GM18868 (cell line): ENCODE measurements at regions not wholly inside any gene's neighbourhood (a gene's known extent, or its start where the extent isn't known, plus 50 kb on each side); places are given as distances from the start of the nearest gene placed in this dataset.
"Not testable (repeated sequence)": the region's sequence is repeated elsewhere in the genome, so short reads cannot be mapped to it uniquely, and the experiment has no call there.

Source experiments
- ATAC-seq: cut with Tn5 transposase; IDR thresholded peaks from one replicate; pipeline ENCODE4 v1.9.1; 2021; ENCODE audit warnings: mild to moderate bottlenecking, moderate library complexity; ENCODE audit not compliant: unreplicated experiment

DNA sequence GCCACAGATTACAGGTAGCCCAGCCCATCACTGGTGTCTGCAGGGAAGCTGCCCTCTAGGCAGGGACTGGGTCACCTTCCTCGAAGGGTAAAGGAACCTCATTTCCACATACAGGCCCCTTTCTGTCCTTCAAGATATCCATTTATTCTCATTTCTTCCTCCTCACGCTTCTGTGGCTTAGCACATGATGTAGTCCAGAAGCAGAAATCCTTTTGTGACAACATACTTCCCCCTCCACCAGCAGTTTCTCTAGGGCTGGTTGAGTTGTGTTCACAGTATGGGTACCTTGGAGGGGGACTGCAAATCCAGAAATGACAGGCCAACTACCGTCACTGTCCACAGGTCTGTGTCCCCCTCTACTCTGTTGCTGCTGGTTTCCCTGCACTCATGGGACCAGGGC, 364.9 kb downstream of the ANAPC1 start:
- no peak for ATAC-seq

DNA sequence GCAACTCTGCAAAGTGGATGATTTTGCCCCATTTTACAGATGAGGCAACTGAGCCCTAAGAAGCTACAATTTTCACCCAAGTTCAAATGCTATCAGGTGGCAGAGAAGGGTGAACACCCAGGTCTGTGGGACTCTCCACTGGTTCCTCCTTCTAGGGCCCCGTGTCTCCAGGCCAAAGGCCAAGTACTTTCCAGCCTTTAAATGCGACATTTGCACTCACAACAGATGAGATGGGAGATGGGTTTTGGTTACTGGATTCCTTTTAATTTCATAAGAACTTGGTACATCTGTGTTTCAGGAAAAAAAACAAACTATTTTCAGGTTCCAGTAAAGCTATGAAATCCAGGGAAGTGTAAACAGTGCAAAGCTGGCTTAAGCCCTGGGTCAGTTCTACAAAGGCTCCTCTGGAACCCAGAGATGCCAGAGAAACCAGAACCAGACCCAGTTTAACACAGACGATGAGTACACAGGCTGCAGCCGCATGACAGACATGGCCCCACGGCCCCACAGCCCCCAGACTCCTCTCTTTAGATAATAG, 361.7 kb downstream of the ANAPC1 start:
- no peak for ATAC-seq

DNA sequence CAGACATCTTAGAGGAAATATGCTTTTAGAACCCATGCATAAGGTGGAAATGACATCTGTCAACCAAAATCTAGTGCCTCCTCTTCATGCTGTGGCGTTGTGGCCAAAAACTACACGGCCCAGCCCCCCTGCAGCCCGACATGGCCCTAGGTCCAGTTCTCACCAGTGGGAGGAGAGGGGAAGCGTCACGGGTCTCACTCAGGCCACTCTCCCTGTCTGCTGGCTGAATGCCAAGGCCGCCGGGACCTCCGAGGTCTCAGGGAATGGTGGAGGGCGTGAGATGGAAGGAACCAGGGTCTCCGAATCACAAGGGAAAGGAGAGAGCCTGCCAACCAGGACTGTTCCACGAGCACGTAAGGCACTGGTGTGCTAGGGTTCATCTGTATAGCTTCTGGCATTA, 361.0 kb downstream of the ANAPC1 start:
- ATAC-seq: no peak

DNA sequence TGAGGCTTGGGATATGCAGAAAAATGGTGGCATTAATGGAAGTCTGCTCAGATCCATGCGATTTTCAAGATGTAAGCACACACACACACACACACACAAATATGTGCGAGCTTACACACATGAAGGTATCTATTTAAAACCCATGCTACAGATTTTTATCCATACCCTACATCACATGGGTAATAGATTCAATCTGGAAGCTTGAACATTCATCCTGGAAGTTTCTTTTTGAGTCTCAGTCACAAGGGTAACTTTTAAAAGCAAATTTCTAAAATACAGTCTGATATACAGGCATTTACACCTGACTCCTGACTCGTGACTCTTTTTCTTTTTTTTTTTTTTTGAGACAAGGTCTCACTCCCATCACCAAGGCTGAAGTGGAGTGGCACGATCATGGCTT, 359.0 kb downstream of the ANAPC1 start:
- ATAC-seq: not testable (repeated sequence)

DNA sequence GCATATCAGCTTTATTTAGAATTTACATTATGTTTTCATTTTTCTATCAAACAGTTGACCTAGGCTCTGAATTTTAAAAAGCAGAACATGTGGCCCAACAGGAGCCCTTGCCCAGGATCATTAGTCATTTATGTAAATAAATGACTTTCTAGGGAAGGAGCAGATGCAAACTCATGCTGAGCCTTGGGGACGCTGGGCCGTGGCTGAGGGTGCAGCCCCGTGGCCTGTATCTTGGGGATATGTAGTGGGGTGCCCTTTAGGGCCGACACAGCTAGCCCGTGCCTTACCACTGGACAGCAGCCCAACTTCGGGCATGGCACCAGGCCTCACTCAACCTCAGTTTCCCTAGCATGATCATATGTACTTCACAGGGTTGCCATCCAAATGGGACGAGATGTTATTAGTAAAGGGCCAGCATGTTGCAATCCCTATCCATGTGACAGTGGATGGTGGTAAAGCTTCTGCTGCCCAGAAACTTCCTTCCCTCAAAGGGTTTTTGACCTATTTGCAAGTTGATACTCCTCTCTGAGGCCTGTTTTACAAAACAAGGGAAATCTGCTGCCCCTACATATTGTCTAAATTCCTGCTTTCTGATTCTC, 357.9 kb downstream of the ANAPC1 start:
- not testable (repeated sequence) for ATAC-seq

DNA sequence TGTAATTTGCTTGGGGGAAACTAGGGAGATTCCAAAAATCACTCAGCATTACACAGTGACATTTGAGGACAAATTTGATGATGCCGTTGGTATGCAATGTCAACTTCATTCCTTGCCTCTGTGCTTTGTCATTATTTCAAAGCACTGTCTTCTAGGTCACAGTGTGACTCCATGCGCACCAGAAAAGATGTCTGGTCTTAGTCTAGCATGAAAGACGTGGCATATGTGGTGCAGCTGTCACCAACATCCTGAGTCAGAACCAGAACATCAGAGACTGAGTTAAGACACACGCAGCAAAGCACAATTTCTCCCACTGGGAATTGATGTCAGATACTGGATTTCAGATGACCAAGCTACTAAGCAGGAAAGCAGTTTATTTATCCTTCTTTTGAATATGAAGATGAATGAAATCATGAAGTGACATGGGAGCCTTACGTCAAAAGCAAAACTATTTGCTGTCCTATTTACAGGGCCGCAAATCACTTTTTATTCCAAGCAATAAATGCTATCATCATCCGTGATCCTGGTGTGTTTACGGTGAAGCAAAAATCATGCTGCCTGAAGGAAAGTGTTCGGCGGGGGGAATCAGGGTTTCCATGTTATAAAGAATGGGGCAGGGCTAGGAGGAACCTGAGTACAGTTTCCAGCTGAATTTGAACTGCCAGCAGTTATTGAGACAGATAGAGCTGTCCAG, 356.1 kb downstream of the ANAPC1 start:
- ATAC-seq: not testable (repeated sequence)

DNA sequence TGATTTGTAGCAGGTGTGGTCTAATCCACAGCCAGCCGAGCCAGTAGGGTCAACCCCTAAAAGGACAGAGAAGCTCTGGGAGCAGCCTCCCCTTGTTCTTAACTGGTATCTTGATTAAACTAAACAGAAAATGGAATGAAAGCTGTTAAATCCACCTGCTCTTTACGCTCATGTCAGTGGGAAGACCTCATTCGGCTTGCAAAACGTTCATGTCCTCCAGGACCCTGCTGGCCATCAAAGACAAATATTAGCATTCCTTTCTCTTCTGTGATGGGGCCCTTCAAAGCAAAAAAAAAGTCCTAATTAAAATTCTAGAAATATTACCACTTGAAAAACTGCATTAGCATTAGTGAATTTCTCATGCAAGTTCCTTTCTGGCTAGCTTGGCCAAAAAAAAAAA, 355.0 kb downstream of the ANAPC1 start:
- ATAC-seq: not testable (repeated sequence)

DNA sequence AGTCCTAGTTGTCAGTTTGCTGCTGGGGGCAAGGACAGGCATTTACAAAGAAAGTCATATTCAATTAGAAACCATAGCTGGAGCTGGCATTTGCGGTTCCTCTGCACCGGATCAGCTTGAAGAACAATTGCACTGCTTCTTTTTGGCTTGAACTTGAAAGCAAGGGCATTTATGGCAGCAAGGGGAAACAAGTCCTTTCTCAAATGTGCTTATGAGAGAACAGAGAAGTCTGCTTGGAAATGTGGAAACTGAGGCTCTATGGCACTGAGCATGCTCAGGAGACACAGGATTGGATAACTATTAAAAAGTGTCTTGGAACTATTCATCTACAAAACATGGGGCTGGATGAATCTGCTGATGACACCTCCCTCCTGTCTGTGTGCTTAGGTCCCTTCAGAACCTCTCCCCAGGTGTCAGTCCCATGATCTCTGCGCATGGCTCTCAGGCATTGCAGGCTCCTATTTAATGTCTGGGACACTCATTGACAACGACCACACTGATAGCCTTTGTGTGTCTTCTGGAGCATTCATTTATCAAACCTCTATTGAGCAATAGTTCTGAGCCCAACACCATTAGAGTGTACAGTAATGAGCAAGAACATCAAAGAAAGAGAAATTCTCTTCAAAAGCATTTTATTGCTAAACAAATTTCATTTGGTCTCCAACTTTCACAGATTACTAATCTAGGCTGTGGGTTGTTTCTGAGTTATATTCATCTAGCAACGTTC, 353.6 kb downstream of the ANAPC1 start:
- not testable (repeated sequence) for ATAC-seq

DNA sequence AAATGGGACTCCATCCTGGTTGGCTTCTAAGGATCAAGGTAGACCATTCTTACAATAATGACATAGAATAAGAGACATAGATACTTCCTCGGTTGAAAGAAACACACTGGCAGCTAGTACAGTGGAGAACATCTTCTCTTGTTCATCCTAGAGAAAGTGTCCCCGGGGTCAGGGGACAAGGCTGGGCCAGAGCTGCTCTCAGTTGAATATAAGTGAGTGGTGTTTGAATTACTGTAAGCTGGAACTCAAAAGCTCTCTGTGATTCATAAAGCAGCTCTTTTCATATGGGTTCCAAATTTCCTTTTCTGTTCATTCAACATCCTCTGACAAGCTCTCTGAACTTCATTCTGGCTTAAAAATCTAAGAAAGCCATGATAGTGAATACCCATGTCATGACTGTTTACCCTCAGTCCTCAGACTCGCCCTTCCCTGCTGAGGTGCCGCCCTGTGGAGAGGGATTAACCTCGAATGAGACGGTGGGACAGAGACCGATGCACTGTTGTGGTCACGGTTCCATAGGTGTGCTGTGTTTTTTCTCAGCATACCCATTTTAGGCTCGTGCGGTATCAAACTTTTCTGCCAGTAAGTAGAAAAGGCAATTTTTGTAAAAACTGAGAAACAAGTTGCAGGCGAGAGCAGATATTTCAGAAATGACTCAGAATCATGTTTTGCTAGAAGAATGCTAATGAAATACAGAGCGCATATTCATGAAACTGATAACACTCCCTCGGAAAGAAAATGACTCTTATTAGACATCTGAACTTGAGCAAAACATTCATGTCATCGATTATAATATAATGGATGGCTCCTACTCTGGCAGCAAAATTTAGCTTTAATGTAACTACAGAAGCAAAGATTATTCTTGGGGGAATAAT, 351.1 kb downstream of the ANAPC1 start:
- ATAC-seq: not testable (repeated sequence)

DNA sequence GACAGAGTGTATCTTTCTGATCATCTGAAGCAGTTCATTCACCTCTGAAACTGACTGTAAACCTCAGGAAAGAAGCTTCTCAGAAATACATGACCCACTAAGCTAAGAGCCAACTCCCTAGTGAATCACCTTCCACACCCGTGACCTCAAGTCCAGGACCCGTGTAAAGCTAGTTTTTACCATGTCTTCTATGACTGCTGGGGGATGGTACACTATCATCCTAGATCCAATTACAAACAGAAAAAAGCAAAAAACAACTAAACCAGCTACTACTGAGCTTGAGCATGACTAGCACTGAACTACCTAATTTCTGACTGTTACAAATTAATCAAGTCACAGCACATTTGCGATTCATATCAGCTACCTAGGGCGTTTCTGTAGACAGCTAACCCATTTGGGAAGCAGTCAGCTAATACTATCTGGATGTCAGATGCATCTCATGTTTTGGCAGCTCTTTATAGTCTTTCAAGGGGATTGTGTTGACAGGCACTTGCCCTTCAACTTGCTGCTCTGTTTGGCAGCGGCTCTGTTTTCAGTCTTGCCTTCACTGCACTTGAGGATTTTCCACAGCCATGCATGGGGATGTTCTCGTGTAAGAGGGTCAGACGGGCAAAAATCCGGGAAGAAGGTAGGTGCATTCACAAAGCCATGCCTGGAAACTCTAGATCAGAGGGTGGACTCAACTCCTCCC, 350.3 kb downstream of the ANAPC1 start:
- ATAC-seq: not testable (repeated sequence)

DNA sequence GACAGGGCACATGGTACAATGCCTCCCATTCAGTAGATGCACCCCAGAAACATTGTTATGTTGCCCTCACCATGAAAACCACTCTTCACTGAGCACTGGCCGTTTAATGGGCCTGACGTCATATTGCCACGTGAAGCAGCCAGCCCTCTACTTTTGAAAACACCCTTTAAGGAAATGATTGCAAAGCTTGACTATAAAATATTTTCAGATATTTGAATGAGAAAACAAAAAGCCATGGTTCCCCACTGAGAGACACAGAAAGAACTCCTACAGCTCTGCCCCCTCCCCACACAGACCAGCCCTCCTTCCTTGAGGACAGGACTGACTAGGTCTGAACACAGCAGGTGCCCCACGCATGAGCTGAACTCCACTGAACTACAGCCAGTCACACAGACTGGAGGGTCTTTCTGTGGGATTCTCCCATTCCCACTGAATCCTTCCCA, 349.1 kb downstream of the ANAPC1 start:
- ATAC-seq: no peak

DNA sequence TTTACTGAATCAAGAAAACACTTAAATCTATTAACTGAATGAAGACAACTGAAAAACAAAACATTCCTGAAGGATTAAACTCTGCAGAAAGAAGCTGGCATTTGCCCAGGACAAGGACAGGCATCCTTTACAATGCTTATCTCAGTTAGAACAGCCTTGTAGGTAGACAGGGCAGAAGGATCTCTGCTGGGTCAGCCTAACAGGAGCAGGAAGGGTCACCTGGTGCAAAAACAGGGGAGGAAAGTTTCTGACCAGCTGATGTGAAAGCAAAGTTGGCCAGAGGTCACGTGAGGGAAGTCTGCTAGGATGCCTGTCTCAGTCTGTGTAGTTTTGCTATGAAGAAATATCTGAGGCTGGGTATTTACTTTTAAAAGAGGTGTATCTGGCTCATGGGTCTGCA, 348.6 kb downstream of the ANAPC1 start:
- no peak for ATAC-seq

DNA sequence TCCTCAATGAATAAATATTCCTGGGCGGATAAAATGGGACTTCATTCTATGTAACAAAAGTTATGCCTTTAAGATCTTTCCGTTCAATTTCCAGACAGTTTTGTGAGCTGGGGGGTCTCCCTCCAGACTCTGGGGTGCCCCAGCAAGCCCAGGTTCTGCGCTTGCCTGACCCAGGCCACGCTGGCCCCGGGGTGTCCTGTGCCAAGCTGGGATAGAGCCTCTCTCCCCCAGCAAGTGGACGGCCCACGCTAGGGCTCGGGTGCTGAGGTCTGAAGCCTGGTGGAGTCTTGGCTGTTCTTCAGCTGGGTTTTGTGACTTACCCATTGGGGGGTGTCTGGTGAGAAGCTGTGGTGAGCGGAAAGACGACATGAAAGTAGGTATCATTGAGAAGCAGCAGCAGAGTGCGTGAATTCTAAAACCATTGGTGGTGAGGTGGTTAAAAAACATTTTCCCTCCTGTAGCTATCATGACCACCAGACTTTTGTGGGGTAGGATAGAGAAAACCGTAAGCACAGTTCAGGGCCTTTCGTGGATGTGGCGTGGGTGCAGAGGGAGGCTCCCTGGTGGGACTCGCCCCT, 346.8 kb downstream of the ANAPC1 start:
- no peak for ATAC-seq

DNA sequence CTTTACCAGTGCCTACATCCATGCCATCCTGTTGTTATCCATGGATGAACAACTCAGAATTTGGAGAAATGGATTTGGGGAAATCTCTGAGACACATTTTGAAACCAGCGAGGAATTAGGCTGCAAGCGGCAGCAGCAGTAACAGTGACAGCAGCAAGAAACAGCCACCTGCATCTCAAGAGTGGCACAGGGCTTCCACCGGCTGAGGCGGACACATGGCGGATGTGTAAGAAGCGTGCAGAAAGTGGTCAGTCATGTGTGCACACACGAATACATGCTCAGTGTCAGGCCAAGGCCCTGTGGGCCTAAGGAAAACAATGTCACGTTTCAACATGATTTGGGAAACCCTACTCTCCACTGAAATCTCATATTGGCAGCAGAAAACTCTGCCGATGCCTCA, 344.0 kb downstream of the ANAPC1 start:
- not testable (repeated sequence) for ATAC-seq

DNA sequence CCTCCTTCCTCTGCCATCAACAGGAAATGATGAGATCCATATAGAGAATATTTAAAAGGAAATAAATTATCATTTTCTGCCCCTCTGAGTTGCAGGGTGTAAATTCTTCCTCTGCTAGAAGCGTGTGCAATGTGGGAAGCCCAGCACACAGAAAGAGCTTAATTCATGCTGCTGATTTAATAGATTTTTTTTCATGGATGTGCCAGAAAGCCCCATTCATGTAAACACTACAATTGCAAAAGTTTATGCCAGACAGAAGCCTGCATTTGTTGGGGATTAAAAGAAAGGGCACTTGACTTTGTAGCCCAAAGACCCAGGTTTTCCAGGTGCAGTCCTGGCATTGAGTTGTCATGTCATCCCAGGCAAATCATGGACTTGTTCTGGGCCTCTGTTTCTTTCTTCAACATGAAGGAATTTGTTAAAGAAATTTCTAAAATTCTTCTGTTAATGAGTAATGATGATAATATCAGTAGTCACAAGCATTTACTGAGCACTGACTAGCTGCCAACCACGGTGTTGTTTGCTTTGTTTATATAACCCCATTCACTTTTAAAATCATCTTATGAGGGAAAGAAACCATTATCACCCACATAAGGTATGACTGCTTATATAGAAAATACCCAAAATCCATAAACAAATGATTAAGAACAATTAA, 341.7 kb downstream of the ANAPC1 start:
- ATAC-seq: not testable (repeated sequence)

DNA sequence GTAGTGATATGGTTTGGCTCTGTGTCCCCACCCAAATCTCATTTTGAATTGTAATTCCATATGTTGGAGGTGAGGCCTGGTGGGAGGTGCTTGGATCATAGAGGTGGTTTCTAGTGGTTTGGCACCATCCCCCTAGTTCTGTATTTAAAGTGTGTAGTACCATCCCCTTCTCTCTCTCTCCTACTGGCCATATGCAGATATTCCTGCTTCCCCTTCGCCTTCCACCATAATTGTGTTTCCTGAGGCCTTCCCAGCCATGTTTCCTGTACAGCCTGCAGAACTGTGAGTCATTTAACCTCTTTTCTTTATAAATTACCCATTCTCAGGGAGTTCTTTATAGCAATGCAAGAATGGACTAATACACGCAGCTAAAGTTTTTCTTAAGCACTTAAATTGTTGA, 340.0 kb downstream of the ANAPC1 start:
- ATAC-seq: not testable (repeated sequence)

DNA sequence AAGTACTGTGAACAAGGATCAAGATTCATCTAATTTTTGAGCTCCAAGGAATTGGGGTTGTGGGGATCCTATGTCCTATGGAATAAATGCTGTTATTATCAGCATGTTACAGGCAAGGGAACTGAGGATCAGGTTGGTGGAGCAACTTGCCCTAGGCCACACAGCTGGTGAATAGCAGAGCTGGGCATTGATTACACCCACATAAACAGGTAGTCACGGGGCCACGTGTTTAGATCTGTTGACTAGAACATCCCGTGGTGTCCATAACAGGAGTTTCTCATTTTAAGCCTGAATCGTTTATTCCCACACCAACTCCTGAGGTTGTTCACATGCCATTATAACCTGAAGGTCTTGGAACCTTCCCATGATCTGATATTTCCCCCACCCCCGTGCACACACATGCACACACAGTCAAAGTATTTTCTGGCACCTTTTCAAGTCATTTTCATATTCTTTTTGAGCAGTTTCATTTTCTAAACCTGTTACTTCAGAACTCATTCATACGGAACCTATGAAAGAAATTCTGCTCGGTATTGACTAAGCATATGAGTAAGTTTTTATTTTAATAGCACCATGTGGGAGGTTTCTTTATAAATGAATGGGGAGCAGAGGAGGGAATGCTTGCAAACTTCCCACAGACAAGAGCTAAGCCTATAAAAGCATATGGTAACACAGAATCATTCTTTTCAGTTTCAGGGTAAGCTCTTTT, 338.1 kb downstream of the ANAPC1 start:
- ATAC-seq: not testable (repeated sequence)

DNA sequence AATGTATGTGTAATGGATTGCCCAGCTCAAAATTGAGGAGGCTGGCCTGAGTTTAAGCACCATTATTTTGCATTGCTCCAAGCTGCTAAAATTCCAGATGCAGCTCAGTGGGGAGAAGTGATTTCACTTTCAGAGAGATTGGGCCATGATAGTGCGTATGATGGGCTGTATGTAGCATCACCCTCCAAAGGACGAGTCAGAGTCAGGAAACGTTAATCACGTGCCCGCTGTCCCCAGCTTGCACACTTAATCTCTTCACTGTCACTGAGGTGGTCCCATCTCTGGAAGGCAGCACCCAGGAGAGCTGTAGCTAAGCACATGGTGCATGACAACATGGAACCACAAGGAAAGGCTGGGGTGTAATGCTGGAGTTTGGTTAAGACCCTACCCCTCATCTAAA, 337.4 kb downstream of the ANAPC1 start:
- not testable (repeated sequence) for ATAC-seq

DNA sequence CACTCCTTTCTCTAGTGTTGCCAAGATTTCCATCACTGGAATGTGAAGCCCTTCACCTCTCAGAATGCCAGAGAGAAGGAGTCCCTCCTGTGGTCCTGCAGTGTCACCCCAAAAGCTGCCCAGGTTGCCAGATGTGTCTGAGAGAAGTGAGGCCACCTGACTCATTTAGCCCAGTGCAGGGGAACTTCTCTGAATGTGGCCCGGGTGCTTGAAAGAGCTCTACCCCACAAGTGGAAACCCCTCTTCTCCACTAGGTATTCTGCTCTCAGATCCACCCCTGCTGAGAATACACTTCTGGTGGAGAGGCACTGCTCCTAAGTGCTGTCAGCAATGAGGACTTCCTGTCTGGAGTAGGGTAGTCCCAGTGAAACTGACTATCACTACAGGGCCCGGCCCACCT, 334.8 kb downstream of the ANAPC1 start:
- not testable (repeated sequence) for ATAC-seq
